DOHH2 (cell line): ENCODE measurements at regions not wholly inside any gene's neighbourhood (a gene's known extent, or its start where the extent isn't known, plus 50 kb on each side); places are given as distances from the start of the nearest gene placed in this dataset.

Source experiments
- H3F3A ChIP-seq: fragments of 200-600 bp; sonication (generic), shearing (Covaris generic); 2 replicates; pipeline ENCODE4 v1.6.0; 2016; ENCODE audit warnings: antibody characterized with exemption, mild to moderate bottlenecking; ENCODE audit not compliant: control insufficient read depth, insufficient read depth
- H3K27ac ChIP-seq: fragments of 200-600 bp; sonication (generic); 2 replicates; pipeline ENCODE4 v1.5.1; 2014; ENCODE audit warnings: low read depth, mild to moderate bottlenecking, low read length, moderate library complexity
- H3K27me3 ChIP-seq: fragments of 200-600 bp; sonication (generic); 2 replicates; pipeline ENCODE4 v1.6.1; 2014; ENCODE audit warnings: mild to moderate bottlenecking, low read length, mixed read lengths; ENCODE audit not compliant: control insufficient read depth
- H3K36me3 ChIP-seq: fragments of 200-600 bp; sonication (generic); 2 replicates; pipeline ENCODE4 v1.6.1; 2014; ENCODE audit warnings: mild to moderate bottlenecking, low read length, moderate library complexity, mixed read lengths; ENCODE audit not compliant: control insufficient read depth
- H3K4me1 ChIP-seq: fragments of 200-600 bp; sonication (generic); 2 replicates; pipeline ENCODE4 v1.6.1; 2014; ENCODE audit warnings: mild to moderate bottlenecking, low read length, mixed read lengths; ENCODE audit not compliant: control insufficient read depth
- H3K4me2 ChIP-seq: fragments of 200-600 bp; sonication (generic); 2 replicates; pipeline ENCODE4 v1.6.0; 2014; ENCODE audit warnings: mild to moderate bottlenecking, low read length, moderate library complexity
- H3K4me3 ChIP-seq: fragments of 200-600 bp; sonication (generic); 2 replicates; pipeline ENCODE4 v1.5.1; 2014; ENCODE audit warnings: mild to moderate bottlenecking, low read length, mixed read lengths
- H3K79me2 ChIP-seq: fragments of 200-600 bp; sonication (generic); 2 replicates; pipeline ENCODE4 v1.6.1; 2014; ENCODE audit warnings: mild to moderate bottlenecking, low read length, mixed read lengths; ENCODE audit not compliant: control insufficient read depth
- H3K9me2 ChIP-seq: fragments of 200-600 bp; sonication (generic); replicated peaks from 2 replicates; pipeline ENCODE4 v1.6.1; 2014; ENCODE audit warnings: mild to moderate bottlenecking, low read length, mixed read lengths; ENCODE audit not compliant: control insufficient read depth
- H3K9me3 ChIP-seq: fragments of 200-600 bp; sonication (generic); 2 replicates; pipeline ENCODE4 v1.6.1; 2014; ENCODE audit warnings: antibody characterized with exemption, low read length, mixed read lengths; ENCODE audit not compliant: control insufficient read depth, insufficient read depth
- H4K20me1 ChIP-seq: fragments of 200-600 bp; sonication (generic); 2 replicates; pipeline ENCODE4 v1.6.0; 2014; ENCODE audit warnings: low read depth, mild to moderate bottlenecking, antibody characterized with exemption, low read length, moderate library complexity; ENCODE audit not compliant: control insufficient read depth, insufficient read depth
- EZH2phosphoT487 ChIP-seq: fragments of 200-600 bp; sonication (generic); IDR thresholded peaks from 2 replicates; pipeline ENCODE4 v1.6.1; 2017; ENCODE audit warnings: borderline replicate concordance, mild to moderate bottlenecking, antibody characterized with exemption, low read length, moderate library complexity, mixed read lengths
- TF ChIP-seq, protein P1 (sequence below): fragments of 200-600 bp; sonication (generic); IDR thresholded peaks from one replicate; pipeline ENCODE4 v1.5.1; 2014; ENCODE audit warnings: antibody characterized with exemption, mild to moderate bottlenecking, low read depth, low read length; ENCODE audit not compliant: poor library complexity, severe bottlenecking

DNA sequence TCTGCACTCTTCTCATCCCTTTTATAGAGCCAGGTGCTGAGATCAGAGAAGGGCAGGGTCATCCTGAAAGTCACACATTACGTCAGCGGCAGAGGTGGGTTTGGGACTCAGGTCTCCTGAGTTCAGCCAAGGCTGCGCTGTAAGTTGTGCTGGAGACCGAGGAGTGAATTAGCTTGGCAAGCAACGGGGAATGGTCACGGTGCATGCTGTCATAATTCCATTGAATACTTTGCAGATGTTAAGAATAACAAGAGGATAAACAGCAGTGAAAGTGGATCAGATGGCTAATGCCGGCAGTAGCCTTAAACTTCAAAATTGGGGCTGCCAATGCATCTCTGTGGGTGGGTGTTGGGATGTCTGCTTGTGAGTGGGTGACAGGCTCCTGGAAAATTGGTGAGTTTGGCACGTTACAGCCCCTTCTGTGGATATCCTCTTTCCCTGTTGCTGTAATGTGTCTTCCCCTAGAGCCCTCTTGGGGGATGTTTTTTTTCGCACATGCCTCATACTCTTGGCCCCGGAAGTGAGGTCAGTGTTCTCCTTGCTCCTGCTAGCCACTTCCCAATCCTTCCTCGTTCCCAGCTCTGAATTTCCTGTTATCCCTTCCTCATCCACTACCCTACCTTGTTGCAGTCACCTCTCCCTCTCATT is 287.1 kb upstream of the SRRM4 start:
- no peak for TF ChIP-seq EZH2phosphoT487
- TF ChIP-seq, protein P1, sequence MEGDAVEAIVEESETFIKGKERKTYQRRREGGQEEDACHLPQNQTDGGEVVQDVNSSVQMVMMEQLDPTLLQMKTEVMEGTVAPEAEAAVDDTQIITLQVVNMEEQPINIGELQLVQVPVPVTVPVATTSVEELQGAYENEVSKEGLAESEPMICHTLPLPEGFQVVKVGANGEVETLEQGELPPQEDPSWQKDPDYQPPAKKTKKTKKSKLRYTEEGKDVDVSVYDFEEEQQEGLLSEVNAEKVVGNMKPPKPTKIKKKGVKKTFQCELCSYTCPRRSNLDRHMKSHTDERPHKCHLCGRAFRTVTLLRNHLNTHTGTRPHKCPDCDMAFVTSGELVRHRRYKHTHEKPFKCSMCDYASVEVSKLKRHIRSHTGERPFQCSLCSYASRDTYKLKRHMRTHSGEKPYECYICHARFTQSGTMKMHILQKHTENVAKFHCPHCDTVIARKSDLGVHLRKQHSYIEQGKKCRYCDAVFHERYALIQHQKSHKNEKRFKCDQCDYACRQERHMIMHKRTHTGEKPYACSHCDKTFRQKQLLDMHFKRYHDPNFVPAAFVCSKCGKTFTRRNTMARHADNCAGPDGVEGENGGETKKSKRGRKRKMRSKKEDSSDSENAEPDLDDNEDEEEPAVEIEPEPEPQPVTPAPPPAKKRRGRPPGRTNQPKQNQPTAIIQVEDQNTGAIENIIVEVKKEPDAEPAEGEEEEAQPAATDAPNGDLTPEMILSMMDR, result no peak
- no peaks in the 10 kb centered on the region for H3K27me3 ChIP-seq
- no peaks in the 10 kb centered on the region for H3F3A ChIP-seq
- no peaks in the 10 kb centered on the region for H3K79me2 ChIP-seq
- H3K4me2 ChIP-seq, result no peak overlapping the region
- H3K9me2 ChIP-seq, result no peaks in the 10 kb centered on the region
- H3K4me3 ChIP-seq, result no peak overlapping the region
- H4K20me1 ChIP-seq, result no peaks in the 10 kb centered on the region
- H3K27ac ChIP-seq, result no peak overlapping the region
- H3K9me3 ChIP-seq, result no peaks in the 10 kb centered on the region
- H3K36me3 ChIP-seq, result no peaks in the 10 kb centered on the region
- no peaks in the 10 kb centered on the region for H3K4me1 ChIP-seq

DNA sequence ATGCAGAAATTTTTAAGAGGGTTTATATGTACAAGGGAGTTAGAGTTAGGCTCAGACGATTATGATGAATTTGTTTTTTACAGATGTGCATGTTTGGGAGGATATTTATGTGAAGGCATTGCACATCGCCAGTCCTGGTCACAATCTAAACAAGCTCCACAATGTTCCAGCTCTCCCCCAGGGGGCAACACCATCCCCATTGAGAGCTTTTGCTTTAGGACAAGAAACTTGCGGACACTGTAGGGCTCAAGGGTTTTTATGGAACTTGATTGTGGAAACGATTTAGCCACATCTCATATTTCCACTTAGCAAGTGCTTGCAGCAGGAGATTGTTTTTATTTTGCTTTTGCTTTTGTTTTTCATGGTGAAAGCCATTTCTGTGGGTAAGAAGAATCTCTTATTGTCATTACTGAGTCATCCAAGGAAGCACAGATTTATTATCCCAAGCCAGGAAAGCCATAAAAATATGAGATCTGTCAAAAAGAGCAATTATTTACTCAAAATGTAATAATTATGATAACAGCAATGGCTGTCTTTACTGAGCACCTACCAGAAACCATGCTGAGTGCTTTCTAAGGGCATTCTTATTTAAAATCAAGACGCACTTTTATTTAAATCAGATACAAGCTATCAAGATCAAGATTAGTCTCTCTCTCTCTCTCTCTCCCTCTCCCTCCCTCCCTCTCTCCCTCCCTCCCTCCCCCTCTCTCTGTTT is 276.7 kb upstream of the SRRM4 start:
- no peaks in the 10 kb centered on the region for H3K27me3 ChIP-seq
- TF ChIP-seq, protein P1, result no peak
- TF ChIP-seq EZH2phosphoT487, result no peak
- H3K9me2 ChIP-seq, result no peaks in the 10 kb centered on the region
- no peaks in the 10 kb centered on the region for H3F3A ChIP-seq
- no peaks in the 10 kb centered on the region for H3K4me1 ChIP-seq
- no peak overlapping the region for H3K4me3 ChIP-seq
- no peak overlapping the region for H3K27ac ChIP-seq
- no peak overlapping the region for H3K4me2 ChIP-seq
- H3K9me3 ChIP-seq, result no peaks in the 10 kb centered on the region; the same call in 1 of the 2 replicates
- H3K36me3 ChIP-seq, result no peaks in the 10 kb centered on the region
- H3K79me2 ChIP-seq, result no peaks in the 10 kb centered on the region
- no peaks in the 10 kb centered on the region for H4K20me1 ChIP-seq

GRCh38 chr12:118706437-118706836 is 274.9 kb upstream of the SRRM4 start:
- no peak for TF ChIP-seq EZH2phosphoT487
- TF ChIP-seq, protein P1, result no peak

More at GRCh38 chr12:118706437-118706836, 274.9 kb upstream of the SRRM4 start:
- Histone ChIP-seq H3K4me1 (no peaks in the 10 kb centered on the region), H3K27me3 (no peaks in the 10 kb centered on the region), H3K9me2 (no peaks in the 10 kb centered on the region), H4K20me1 (no peaks in the 10 kb centered on the region), H3K4me2 (no peak overlapping the region), H3F3A (no peaks in the 10 kb centered on the region), H3K9me3 (no peaks in the 10 kb centered on the region; the same call in 1 of the 2 replicates), H3K79me2 (no peaks in the 10 kb centered on the region), H3K4me3 (no peak overlapping the region), H3K27ac (no peak overlapping the region), H3K36me3 (no peaks in the 10 kb centered on the region)
